Left colon (tissue), 2 donors: ENCODE measurements at regions not wholly inside any gene's neighbourhood (a gene's known extent, or its start where the extent isn't known, plus 50 kb on each side); places are given as distances from the start of the nearest gene placed in this dataset.
"Not testable (repeated sequence)": the region's sequence is repeated elsewhere in the genome, so short reads cannot be mapped to it uniquely, and the experiment has no call there.

Experiments
- ATAC-seq: fragments of 200-7000 bp; cut with Tn5 transposase; one replicate; pipeline ENCODE4 v1.9.1; 2020; ENCODE audit warnings: mild to moderate bottlenecking, moderate library complexity
- DNase-seq, 2 donors: peaks; one replicate each; pipeline ENCODE4 v3.0.0-alpha.2; 2020
- intact Hi-C, 2 donors: fragments of 100-400 bp; cut with DNase I in 1 of 2; cut with micrococcal nuclease in 1 of 2; formaldehyde crosslinking; loops; one replicate each; pipeline versions ENCODE4 v1.11.2 to v1.14.0; 2022; cut with DNase I, micrococcal nuclease
- donor health status: DM: no; HTN: no; CAD: no.
- donor health status: DM: yes; HTN: yes; CAD: no.

DNA sequence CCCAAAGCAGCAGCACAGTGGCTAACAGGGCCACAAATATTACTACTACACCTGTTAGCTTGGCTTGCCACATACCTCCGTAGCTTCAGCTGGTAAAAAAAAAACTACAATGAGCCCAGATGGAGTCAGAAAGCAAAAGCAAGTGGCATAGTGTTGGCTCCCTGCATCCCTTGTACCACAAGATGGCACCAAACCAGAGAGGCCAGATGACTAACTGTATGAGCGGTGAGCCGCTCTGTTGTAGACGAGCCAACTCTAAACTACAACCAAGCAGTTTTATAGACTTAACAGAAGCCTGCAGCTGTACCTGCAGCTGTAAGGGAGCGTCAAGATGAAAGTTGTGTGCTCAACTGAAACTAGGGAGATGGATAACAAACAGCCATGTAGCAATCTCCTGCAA is 84.5 kb upstream of the MCHR2 start:
- ATAC-seq (peak; percentile 48), DNase-seq (no peak)
- intact Hi-C loops: no loop called here

DNA sequence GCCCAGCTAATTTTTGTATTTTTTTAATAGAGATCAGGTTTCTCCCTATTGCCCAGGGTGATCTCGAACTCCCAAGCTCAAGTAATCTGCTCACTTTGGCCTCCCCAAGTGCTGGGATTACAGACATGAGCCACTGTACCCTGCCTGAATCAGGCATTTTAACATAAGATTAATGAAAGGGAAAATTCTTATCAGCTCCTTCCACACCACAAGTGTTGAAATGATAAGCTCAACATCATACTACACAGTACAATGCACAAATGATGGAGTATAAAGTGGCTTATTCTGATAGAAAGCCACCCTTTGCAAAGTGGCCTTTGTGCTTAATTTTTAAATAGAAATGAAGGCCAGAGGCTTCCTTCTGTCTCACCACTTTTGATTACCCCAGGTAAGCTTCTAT is 71.3 kb upstream of the MCHR2 start:
- no peak for ATAC-seq

DNA sequence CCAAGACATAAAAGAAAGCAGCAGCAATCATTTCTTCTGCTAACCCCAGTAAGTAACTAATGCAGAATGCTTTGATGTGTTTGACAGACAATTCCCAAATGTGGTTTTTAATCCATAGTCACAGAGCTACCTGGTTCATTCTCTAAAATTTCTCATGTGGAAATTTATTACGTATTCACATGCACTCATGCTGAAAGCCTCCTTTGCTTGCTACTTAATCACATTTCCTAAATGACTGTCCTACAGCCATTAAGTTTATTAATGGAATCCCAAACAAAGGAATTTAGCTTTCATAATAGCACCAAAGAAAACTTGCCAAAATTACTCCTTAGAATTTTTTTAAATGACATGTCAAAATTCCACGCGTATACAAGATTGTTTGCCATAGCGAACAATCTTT is 68.6 kb upstream of the MCHR2 start:
- ATAC-seq: no peak
- no peak for DNase-seq
- intact Hi-C loops: no loop called here

More for the DNA sequence above, 71.3 kb upstream of the MCHR2 start:
- intact Hi-C loops: no loop called here
- DNase-seq: no peak

DNA sequence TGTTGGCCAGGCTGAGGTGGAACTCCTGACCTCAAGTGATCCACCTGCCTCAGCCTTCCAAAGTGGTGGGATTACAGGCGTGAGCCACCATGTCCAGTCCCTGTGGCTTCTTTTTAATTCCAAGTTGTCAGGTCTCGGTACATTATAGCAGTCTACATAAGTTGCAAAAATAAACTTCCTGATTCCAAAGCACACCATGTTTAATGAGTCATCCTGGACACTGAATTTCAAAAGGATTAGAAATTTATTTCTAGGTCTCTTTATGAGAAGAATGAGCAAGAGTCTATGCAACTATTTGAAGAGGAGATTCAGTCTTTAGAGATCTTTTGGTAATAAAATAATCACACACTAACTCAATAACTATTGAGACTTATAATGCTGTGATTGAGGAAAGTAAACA is 63.9 kb upstream of the MCHR2 start:
- intact Hi-C loops: no loop called here
- DNase-seq (no peak), ATAC-seq (no peak)

DNA sequence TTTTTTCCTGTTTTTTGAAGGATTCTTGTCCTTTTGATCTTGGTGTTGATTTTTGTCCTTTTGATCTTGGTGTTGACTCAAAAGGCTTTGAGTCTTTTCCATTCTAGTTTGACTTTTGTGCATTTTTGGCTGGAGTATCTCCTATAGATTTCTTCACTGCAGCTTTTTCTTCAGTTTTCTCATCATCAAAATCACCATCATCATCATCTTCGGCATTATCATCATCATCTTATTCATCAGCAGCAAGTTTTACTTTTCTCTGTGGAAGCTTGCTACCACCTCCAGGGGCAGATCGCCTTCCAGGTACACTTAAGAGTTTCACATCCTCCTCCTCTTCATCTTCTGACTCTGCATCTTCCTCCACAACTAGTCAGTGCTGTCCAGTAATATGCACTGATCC is 56.5 kb upstream of the MCHR2 start:
- intact Hi-C loops: no loop called here
- DNase-seq (no peak), ATAC-seq (no peak)

DNA sequence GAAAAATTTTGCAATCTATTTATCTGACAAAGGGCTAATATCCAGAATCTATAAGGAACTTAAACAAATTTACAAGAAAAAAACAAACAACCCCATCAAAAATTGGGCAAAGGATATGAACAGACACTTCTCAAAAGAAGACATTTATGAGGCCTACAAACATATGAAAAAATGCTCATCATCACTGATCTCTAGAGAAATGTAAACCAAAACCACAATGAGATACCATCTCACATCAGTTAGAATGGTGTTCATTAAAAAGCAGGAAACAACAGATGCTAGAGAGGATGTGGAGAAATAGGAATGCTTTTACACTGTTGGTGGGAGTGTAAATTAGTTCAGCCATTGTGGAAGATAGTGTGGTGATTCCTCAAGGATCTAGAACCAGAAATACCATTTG is 49.9 kb upstream of the MCHR2 start:
- intact Hi-C loops, ATAC-seq, DNase-seq: not testable (repeated sequence)
